Activated CD8-positive, alpha-beta memory T cell treated with anti-CD3 and anti-CD28 coated beads, Interleukin-2, amount 10 ng/mL, durations not matched to agents 7 days and 5 days (primary cell): ENCODE measurements at regions not wholly inside any gene's neighbourhood (a gene's known extent, or its start where the extent isn't known, plus 50 kb on each side); places are given as distances from the start of the nearest gene placed in this dataset.
"Not testable (repeated sequence)": the region's sequence is repeated elsewhere in the genome, so short reads cannot be mapped to it uniquely, and the experiment has no call there.

Experiments used
- ATAC-seq: fragments of 150-1000 bp; cut with Tn5 transposase; one replicate; pipeline ENCODE4 v1.10.0; 2021; ENCODE audit warnings: moderate library complexity
- CTCF ChIA-PET: fragments of 350-600 bp; sonication (Branson Sonifier 250); formaldehyde crosslinking; loops from one replicate; lab custom pipeline; 2021; ENCODE audit warnings: antibody characterized with exemption; lab: Charles Lee
- DNase-seq: peaks from one replicate; pipeline ENCODE4 v3.0.0-alpha.2; 2020
- H3K27ac Mint-ChIP-seq: one replicate; pipeline ENCODE4 v1.8.0; 2021; ENCODE audit warnings: mild to moderate bottlenecking, mixed read lengths
- H3K27me3 Mint-ChIP-seq: one replicate; pipeline ENCODE4 v1.8.0; 2021; ENCODE audit warnings: mixed read lengths
- H3K36me3 Mint-ChIP-seq: one replicate; pipeline ENCODE4 v1.8.0; 2021; ENCODE audit warnings: mild to moderate bottlenecking, mixed read lengths
- H3K4me1 Mint-ChIP-seq: one replicate; pipeline ENCODE4 v1.8.0; 2021; ENCODE audit warnings: mixed read lengths
- H3K4me3 Mint-ChIP-seq: one replicate; pipeline ENCODE4 v1.8.0; 2021; ENCODE audit warnings: mild to moderate bottlenecking, moderate library complexity, mixed read lengths
- H3K9me3 Mint-ChIP-seq: one replicate; pipeline ENCODE4 v1.8.0; 2022; ENCODE audit warnings: low read depth, mixed read lengths

- peaks cover 17% of the 10 kb centered on the region for H3K27me3 Mint-ChIP-seq
- H3K27ac Mint-ChIP-seq, H3K9me3 Mint-ChIP-seq, CTCF ChIA-PET, DNase-seq, H3K4me3 Mint-ChIP-seq, ATAC-seq, H3K4me1 Mint-ChIP-seq, H3K36me3 Mint-ChIP-seq: not testable (repeated sequence)
These were observed 113.4 kb downstream of the IL12A start for GRCh38 chr3:160102001-160102400.

- no peak for ATAC-seq
- no peak overlapping the region for H3K27ac Mint-ChIP-seq
- H3K36me3 Mint-ChIP-seq = no peaks in the 10 kb centered on the region
These were observed 114.8 kb downstream of the IL12A start for GRCh38 chr3:160103397-160103796.

GRCh38 chr3:160105907-160106584, 117.4 kb downstream of the IL12A start:
- CTCF ChIA-PET = no interaction called here
- Mint-ChIP-seq H3K27me3 (peaks cover 16% of the 10 kb centered on the region), H3K4me1 (no peaks in the 10 kb centered on the region), H3K4me3 (no peak overlapping the region), H3K27ac (no peak overlapping the region), H3K36me3 (no peaks in the 10 kb centered on the region), H3K9me3 (no peaks in the 10 kb centered on the region)
- no peak for ATAC-seq
- DNase-seq = no peak

More at GRCh38 chr3:160103397-160103796, 114.8 kb downstream of the IL12A start:
- Mint-ChIP-seq H3K4me1 (peaks cover 3% of the 10 kb centered on the region), H3K9me3 (no peaks in the 10 kb centered on the region), H3K4me3 (no peak overlapping the region), H3K27me3 (peaks cover 23% of the 10 kb centered on the region)
- DNase-seq = no peak
- CTCF ChIA-PET = no interaction called here

- Mint-ChIP-seq H3K4me3 (no peak overlapping the region), H3K27me3 (peaks cover 21% of the 10 kb centered on the region), H3K36me3 (no peaks in the 10 kb centered on the region), H3K9me3 (no peaks in the 10 kb centered on the region), H3K27ac (no peak overlapping the region), H3K4me1 (no peaks in the 10 kb centered on the region)
- ATAC-seq (no peak), DNase-seq (no peak)
- CTCF ChIA-PET = interaction anchor here (0.6 kb wide), 1 partner anchor 55 kb away, joined by 3 read pairs; no protein-coding TSS in a partner anchor
These were observed 118.0 kb upstream of the C3orf80 start for GRCh38 chr3:160106905-160107861.

- Mint-ChIP-seq H3K36me3 (no peaks in the 10 kb centered on the region), H3K4me3 (no peak overlapping the region), H3K27ac (no peak overlapping the region), H3K9me3 (no peaks in the 10 kb centered on the region), H3K27me3 (peaks cover 30% of the 10 kb centered on the region), H3K4me1 (no peaks in the 10 kb centered on the region)
- DNase-seq = no peak
- ATAC-seq = no peak
- CTCF ChIA-PET = no interaction called here
These were observed 116.9 kb upstream of the C3orf80 start for GRCh38 chr3:160108362-160108761.

GRCh38 chr3:160112481-160112880, 112.7 kb upstream of the C3orf80 start:
- Mint-ChIP-seq H3K9me3 (peaks cover 3% of the 10 kb centered on the region), H3K4me1 (no peaks in the 10 kb centered on the region), H3K27me3 (peaks cover 43% of the 10 kb centered on the region), H3K4me3 (no peak overlapping the region), H3K27ac (no peak overlapping the region), H3K36me3 (no peaks in the 10 kb centered on the region)
- CTCF ChIA-PET = no interaction called here
- DNase-seq (no peak), ATAC-seq (no peak)

- CTCF ChIA-PET = no interaction called here
- no peak for ATAC-seq
- Mint-ChIP-seq H3K27me3 (peaks cover 46% of the 10 kb centered on the region), H3K27ac (no peak overlapping the region), H3K9me3 (peaks cover 3% of the 10 kb centered on the region), H3K36me3 (no peaks in the 10 kb centered on the region), H3K4me1 (no peaks in the 10 kb centered on the region), H3K4me3 (no peak overlapping the region)
- no peak for DNase-seq
These were observed 112.2 kb upstream of the C3orf80 start for GRCh38 chr3:160112996-160113395.

GRCh38 chr3:160114355-160114995, 110.7 kb upstream of the C3orf80 start:
- Mint-ChIP-seq H3K36me3 (no peaks in the 10 kb centered on the region), H3K4me1 (no peaks in the 10 kb centered on the region), H3K4me3 (no peak overlapping the region), H3K27ac (no peak overlapping the region), H3K9me3 (peaks cover 3% of the 10 kb centered on the region), H3K27me3 (peaks cover 49% of the 10 kb centered on the region)
- ATAC-seq (no peak), DNase-seq (no peak)
- CTCF ChIA-PET = no interaction called here

GRCh38 chr3:160115387-160115786, 109.8 kb upstream of the C3orf80 start:
- Mint-ChIP-seq H3K36me3 (no peaks in the 10 kb centered on the region), H3K9me3 (peaks cover 3% of the 10 kb centered on the region), H3K27ac (no peak overlapping the region), H3K4me1 (no peaks in the 10 kb centered on the region), H3K4me3 (no peak overlapping the region), H3K27me3 (peaks cover 55% of the 10 kb centered on the region)
- ATAC-seq (no peak), DNase-seq (no peak)
- CTCF ChIA-PET = interaction anchor here (1.2 kb wide), 1 partner anchor 18 kb away, joined by 5 read pairs; no protein-coding TSS in a partner anchor

GRCh38 chr3:160124224-160124623, 101.0 kb upstream of the C3orf80 start:
- H3K27me3 Mint-ChIP-seq = peaks cover 26% of the 10 kb centered on the region
- ATAC-seq (no peak), DNase-seq (no peak)
- H3K36me3 Mint-ChIP-seq = no peaks in the 10 kb centered on the region
- no peak overlapping the region for H3K4me3 Mint-ChIP-seq
- H3K27ac Mint-ChIP-seq = no peak overlapping the region
- H3K9me3 Mint-ChIP-seq = no peaks in the 10 kb centered on the region
- CTCF ChIA-PET = no interaction called here
- H3K4me1 Mint-ChIP-seq = peaks cover 14% of the 10 kb centered on the region

- peaks cover 23% of the 10 kb centered on the region for H3K27me3 Mint-ChIP-seq
- no peak overlapping the region for H3K4me3 Mint-ChIP-seq
- no peaks in the 10 kb centered on the region for H3K36me3 Mint-ChIP-seq
- no peak overlapping the region for H3K27ac Mint-ChIP-seq
- DNase-seq = no peak
- no peaks in the 10 kb centered on the region for H3K9me3 Mint-ChIP-seq
- CTCF ChIA-PET = no interaction called here
- H3K4me1 Mint-ChIP-seq = peaks cover 23% of the 10 kb centered on the region
- ATAC-seq = no peak
These were observed 100.0 kb upstream of the C3orf80 start for GRCh38 chr3:160125258-160125657.

- no peak for DNase-seq
- Mint-ChIP-seq H3K36me3 (no peaks in the 10 kb centered on the region), H3K27me3 (peaks cover 21% of the 10 kb centered on the region), H3K27ac (no peak overlapping the region), H3K4me3 (no peak overlapping the region), H3K9me3 (no peaks in the 10 kb centered on the region), H3K4me1 (peaks cover 24% of the 10 kb centered on the region)
- no peak for ATAC-seq
- CTCF ChIA-PET = no interaction called here
These were observed 99.2 kb upstream of the C3orf80 start for GRCh38 chr3:160126051-160126450.

GRCh38 chr3:160126761-160127160, 98.5 kb upstream of the C3orf80 start:
- no peaks in the 10 kb centered on the region for H3K36me3 Mint-ChIP-seq
- ATAC-seq = no peak
- CTCF ChIA-PET = no interaction called here
- H3K27me3 Mint-ChIP-seq = peaks cover 19% of the 10 kb centered on the region
- no peaks in the 10 kb centered on the region for H3K9me3 Mint-ChIP-seq
- no peak overlapping the region for H3K27ac Mint-ChIP-seq
- H3K4me1 Mint-ChIP-seq = peaks cover 24% of the 10 kb centered on the region
- no peak overlapping the region for H3K4me3 Mint-ChIP-seq
- DNase-seq = no peak
